ENCODE measurements at regions not wholly inside any gene's neighbourhood (a gene's known extent, or its start where the extent isn't known, plus 50 kb on each side); places are given as distances from the start of the nearest gene placed in this dataset.

GRCh38 chr7:118005026-118005425 is 131.8 kb upstream of the CTTNBP2 start:
- no peaks in the 10 kb centered on the region for H3K4me1 ChIP-seq
- H3K9me3 ChIP-seq = no peaks in the 10 kb centered on the region
- ATAC-seq = no peak
- intact Hi-C loops (cut with DNase I) = no loop called here
- no peak overlapping the region for H3K27ac ChIP-seq
- TF ChIP-seq CTCF (IDR thresholded peaks at IDR 0.05) = no peak
- no peak overlapping the region for H3K4me3 ChIP-seq
- H3K36me3 ChIP-seq = no peaks in the 10 kb centered on the region
- DNase-seq = no peak
- H3K27me3 ChIP-seq = no peaks in the 10 kb centered on the region

GRCh38 chr7:118006979-118007378 is 133.7 kb upstream of the CTTNBP2 start:
- TF ChIP-seq CTCF (IDR thresholded peaks at IDR 0.05) = no peak
- ATAC-seq (no peak), DNase-seq (no peak)
- Histone ChIP-seq H3K4me3 (no peak overlapping the region), H3K27me3 (no peaks in the 10 kb centered on the region), H3K9me3 (no peaks in the 10 kb centered on the region), H3K36me3 (no peaks in the 10 kb centered on the region), H3K27ac (no peak overlapping the region), H3K4me1 (no peaks in the 10 kb centered on the region)
- intact Hi-C loops (cut with DNase I) = no loop called here

- no peaks in the 10 kb centered on the region for H3K36me3 ChIP-seq
- TF ChIP-seq CTCF (IDR thresholded peaks at IDR 0.05) = no peak
- H3K27ac ChIP-seq = no peak overlapping the region
- no peaks in the 10 kb centered on the region for H3K27me3 ChIP-seq
- H3K4me3 ChIP-seq = no peak overlapping the region
- H3K4me1 ChIP-seq = no peaks in the 10 kb centered on the region
- no peak for DNase-seq
- no peaks in the 10 kb centered on the region for H3K9me3 ChIP-seq
- intact Hi-C loops (cut with DNase I) = no loop called here
- ATAC-seq = no peak
These were observed 136.2 kb upstream of the CTTNBP2 start for GRCh38 chr7:118009419-118009818.

GRCh38 chr7:118011652-118012051 is 138.4 kb upstream of the CTTNBP2 start:
- no peak for TF ChIP-seq CTCF (IDR thresholded peaks at IDR 0.05)

GRCh38 chr7:118013252-118014010 is 140.2 kb upstream of the CTTNBP2 start:
- Histone ChIP-seq H3K4me3 (no peak overlapping the region), H3K4me1 (no peaks in the 10 kb centered on the region), H3K27ac (no peak overlapping the region), H3K36me3 (no peaks in the 10 kb centered on the region), H3K27me3 (no peaks in the 10 kb centered on the region), H3K9me3 (peaks cover 0 to 6% of the 10 kb centered on the region in 2 donors)
- DNase-seq (no peak), ATAC-seq (no peak)
- no peak for TF ChIP-seq CTCF (IDR thresholded peaks at IDR 0.05)
- intact Hi-C loops (cut with DNase I) = no loop called here

More at GRCh38 chr7:118011652-118012051, 138.4 kb upstream of the CTTNBP2 start:
- ATAC-seq = no peak
- intact Hi-C loops (cut with DNase I) = no loop called here
- Histone ChIP-seq H3K9me3 (peaks cover 0 to 3% of the 10 kb centered on the region in 2 donors), H3K27me3 (no peaks in the 10 kb centered on the region), H3K4me3 (no peak overlapping the region), H3K27ac (no peak overlapping the region), H3K4me1 (no peaks in the 10 kb centered on the region), H3K36me3 (no peaks in the 10 kb centered on the region)
- no peak for DNase-seq
